ENCODE measurements at regions not wholly inside any gene's neighbourhood (a gene's known extent, or its start where the extent isn't known, plus 50 kb on each side); places are given as distances from the start of the nearest gene placed in this dataset.

DNA sequence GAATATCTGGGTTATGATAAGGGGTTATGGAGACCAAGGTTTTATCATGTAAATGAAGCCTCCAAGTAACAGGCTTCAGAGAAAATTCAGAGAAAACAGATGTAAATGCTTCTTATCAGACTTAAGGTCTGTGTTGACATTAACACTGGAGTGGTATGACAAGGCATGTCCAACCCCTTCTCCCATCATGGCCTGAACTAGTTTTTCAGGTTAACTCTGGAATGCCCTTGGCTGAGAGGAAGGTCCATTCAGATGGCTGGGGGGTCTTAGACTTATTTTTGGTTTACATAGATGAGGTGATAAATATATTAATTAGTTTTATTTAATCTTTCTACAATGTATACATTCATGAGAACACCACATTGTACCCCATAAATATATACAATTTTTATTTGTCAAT, 399.6 kb downstream of the TBX15 start:
- TF ChIP-seq, protein P1, sequence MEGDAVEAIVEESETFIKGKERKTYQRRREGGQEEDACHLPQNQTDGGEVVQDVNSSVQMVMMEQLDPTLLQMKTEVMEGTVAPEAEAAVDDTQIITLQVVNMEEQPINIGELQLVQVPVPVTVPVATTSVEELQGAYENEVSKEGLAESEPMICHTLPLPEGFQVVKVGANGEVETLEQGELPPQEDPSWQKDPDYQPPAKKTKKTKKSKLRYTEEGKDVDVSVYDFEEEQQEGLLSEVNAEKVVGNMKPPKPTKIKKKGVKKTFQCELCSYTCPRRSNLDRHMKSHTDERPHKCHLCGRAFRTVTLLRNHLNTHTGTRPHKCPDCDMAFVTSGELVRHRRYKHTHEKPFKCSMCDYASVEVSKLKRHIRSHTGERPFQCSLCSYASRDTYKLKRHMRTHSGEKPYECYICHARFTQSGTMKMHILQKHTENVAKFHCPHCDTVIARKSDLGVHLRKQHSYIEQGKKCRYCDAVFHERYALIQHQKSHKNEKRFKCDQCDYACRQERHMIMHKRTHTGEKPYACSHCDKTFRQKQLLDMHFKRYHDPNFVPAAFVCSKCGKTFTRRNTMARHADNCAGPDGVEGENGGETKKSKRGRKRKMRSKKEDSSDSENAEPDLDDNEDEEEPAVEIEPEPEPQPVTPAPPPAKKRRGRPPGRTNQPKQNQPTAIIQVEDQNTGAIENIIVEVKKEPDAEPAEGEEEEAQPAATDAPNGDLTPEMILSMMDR (IDR thresholded peaks at IDR 0.05; ENCODE audit: borderline replicate concordance, extremely low read depth, low read length, poor library complexity, severe bottlenecking) = no peak
- no peak for TF ChIP-seq EZH2 (IDR thresholded peaks at IDR 0.05; ENCODE audit: borderline replicate concordance, low read depth, low read length, severe bottlenecking)

All from DND-41 (cell line).